GM23338 (cell line): ENCODE measurements at regions not wholly inside any gene's neighbourhood (a gene's known extent, or its start where the extent isn't known, plus 50 kb on each side); places are given as distances from the start of the nearest gene placed in this dataset.

Experiments used
- CREB1 ChIP-seq: fragments of 250-450 bp; sonication (Bioruptor Pico); IDR thresholded peaks from 2 replicates; pipeline ENCODE4 v1.5.0; 2020; ENCODE audit warnings: low read depth, mild to moderate bottlenecking, moderate library complexity
- EZH2 ChIP-seq: fragments of 200-600 bp; sonication (generic); IDR thresholded peaks from one replicate; pipeline ENCODE4 v1.8.0; 2017; ENCODE audit warnings: antibody characterized with exemption, mild to moderate bottlenecking, low read depth; ENCODE audit not compliant: unreplicated experiment
- EZH2phosphoT487 ChIP-seq: fragments of 200-600 bp; sonication (generic); IDR thresholded peaks from one replicate; pipeline ENCODE4 v1.8.1; 2018; ENCODE audit warnings: antibody characterized with exemption; ENCODE audit not compliant: unreplicated experiment
- POLR2AphosphoS5 ChIP-seq: IDR thresholded peaks from 2 replicates; pipeline ENCODE4 v1.6.1; 2016; ENCODE audit warnings: antibody characterized with exemption, low read depth
- ZNF114 ChIP-seq: fragments of 250-450 bp; sonication (Bioruptor Pico); IDR thresholded peaks from 2 replicates; pipeline ENCODE4 v1.5.0; 2020; ENCODE audit warnings: mild to moderate bottlenecking, moderate library complexity
- ZNF331 ChIP-seq: fragments of 250-450 bp; sonication (Bioruptor Pico); IDR thresholded peaks from 2 replicates; pipeline ENCODE4 v1.5.0; 2020; ENCODE audit warnings: low read depth, mild to moderate bottlenecking, moderate library complexity
- TF ChIP-seq, protein P1 (sequence below): fragments of 250-450 bp; sonication (Bioruptor Pico); IDR thresholded peaks from 2 replicates; pipeline ENCODE4 v1.5.0; 2020; ENCODE audit warnings: mild to moderate bottlenecking, moderate library complexity
- TF ChIP-seq, protein P2 (sequence below): IDR thresholded peaks from one replicate; pipeline ENCODE4 v1.6.1; 2018; ENCODE audit warnings: antibody characterized with exemption; ENCODE audit not compliant: unreplicated experiment
- TF ChIP-seq, protein P3 (sequence below): IDR thresholded peaks from 2 replicates; pipeline ENCODE4 v1.6.1; 2016; ENCODE audit warnings: antibody characterized with exemption

DNA sequence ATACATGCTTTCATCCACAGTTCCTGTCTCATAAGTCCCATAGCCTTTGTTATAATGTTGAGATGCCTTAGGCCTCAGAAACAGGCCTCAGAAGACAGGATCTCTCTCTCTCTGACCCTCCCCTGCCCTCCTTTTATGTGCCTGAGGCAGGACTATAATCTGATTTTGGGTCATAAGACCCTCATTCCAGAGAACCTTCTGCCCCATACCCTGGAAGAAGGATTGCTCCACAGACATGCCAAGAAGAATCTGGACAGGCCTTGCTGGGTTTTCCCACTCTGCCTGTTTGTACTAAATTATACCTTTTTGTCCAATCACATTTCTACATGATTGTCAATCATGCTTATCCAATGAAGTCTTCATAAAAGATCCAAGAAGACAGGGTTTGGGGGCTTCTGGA, 57.2 kb upstream of the MME start (continued):
- TF ChIP-seq, protein P1, sequence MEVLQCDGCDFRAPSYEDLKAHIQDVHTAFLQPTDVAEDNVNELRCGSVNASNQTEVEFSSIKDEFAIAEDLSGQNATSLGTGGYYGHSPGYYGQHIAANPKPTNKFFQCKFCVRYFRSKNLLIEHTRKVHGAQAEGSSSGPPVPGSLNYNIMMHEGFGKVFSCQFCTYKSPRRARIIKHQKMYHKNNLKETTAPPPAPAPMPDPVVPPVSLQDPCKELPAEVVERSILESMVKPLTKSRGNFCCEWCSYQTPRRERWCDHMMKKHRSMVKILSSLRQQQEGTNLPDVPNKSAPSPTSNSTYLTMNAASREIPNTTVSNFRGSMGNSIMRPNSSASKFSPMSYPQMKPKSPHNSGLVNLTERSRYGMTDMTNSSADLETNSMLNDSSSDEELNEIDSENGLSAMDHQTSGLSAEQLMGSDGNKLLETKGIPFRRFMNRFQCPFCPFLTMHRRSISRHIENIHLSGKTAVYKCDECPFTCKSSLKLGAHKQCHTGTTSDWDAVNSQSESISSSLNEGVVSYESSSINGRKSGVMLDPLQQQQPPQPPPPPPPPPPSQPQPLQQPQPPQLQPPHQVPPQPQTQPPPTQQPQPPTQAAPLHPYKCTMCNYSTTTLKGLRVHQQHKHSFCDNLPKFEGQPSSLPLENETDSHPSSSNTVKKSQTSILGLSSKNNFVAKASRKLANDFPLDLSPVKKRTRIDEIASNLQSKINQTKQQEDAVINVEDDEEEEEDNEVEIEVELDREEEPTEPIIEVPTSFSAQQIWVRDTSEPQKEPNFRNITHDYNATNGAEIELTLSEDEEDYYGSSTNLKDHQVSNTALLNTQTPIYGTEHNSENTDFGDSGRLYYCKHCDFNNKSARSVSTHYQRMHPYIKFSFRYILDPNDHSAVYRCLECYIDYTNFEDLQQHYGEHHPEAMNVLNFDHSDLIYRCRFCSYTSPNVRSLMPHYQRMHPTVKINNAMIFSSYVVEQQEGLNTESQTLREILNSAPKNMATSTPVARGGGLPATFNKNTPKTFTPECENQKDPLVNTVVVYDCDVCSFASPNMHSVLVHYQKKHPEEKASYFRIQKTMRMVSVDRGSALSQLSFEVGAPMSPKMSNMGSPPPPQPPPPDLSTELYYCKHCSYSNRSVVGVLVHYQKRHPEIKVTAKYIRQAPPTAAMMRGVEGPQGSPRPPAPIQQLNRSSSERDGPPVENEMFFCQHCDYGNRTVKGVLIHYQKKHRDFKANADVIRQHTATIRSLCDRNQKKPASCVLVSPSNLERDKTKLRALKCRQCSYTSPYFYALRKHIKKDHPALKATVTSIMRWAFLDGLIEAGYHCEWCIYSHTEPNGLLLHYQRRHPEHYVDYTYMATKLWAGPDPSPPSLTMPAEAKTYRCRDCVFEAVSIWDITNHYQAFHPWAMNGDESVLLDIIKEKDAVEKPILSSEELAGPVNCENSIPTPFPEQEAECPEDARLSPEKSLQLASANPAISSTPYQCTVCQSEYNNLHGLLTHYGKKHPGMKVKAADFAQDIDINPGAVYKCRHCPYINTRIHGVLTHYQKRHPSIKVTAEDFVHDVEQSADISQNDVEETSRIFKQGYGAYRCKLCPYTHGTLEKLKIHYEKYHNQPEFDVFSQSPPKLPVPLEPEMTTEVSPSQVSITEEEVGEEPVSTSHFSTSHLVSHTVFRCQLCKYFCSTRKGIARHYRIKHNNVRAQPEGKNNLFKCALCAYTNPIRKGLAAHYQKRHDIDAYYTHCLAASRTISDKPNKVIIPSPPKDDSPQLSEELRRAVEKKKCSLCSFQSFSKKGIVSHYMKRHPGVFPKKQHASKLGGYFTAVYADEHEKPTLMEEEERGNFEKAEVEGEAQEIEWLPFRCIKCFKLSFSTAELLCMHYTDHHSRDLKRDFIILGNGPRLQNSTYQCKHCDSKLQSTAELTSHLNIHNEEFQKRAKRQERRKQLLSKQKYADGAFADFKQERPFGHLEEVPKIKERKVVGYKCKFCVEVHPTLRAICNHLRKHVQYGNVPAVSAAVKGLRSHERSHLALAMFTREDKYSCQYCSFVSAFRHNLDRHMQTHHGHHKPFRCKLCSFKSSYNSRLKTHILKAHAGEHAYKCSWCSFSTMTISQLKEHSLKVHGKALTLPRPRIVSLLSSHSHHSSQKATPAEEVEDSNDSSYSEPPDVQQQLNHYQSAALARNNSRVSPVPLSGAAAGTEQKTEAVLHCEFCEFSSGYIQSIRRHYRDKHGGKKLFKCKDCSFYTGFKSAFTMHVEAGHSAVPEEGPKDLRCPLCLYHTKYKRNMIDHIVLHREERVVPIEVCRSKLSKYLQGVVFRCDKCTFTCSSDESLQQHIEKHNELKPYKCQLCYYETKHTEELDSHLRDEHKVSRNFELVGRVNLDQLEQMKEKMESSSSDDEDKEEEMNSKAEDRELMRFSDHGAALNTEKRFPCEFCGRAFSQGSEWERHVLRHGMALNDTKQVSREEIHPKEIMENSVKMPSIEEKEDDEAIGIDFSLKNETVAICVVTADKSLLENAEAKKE (CRISPR knock-in tag): no peak
- TF ChIP-seq ZNF331: no peak
- no peak for TF ChIP-seq POLR2AphosphoS5
- TF ChIP-seq, protein P2, sequence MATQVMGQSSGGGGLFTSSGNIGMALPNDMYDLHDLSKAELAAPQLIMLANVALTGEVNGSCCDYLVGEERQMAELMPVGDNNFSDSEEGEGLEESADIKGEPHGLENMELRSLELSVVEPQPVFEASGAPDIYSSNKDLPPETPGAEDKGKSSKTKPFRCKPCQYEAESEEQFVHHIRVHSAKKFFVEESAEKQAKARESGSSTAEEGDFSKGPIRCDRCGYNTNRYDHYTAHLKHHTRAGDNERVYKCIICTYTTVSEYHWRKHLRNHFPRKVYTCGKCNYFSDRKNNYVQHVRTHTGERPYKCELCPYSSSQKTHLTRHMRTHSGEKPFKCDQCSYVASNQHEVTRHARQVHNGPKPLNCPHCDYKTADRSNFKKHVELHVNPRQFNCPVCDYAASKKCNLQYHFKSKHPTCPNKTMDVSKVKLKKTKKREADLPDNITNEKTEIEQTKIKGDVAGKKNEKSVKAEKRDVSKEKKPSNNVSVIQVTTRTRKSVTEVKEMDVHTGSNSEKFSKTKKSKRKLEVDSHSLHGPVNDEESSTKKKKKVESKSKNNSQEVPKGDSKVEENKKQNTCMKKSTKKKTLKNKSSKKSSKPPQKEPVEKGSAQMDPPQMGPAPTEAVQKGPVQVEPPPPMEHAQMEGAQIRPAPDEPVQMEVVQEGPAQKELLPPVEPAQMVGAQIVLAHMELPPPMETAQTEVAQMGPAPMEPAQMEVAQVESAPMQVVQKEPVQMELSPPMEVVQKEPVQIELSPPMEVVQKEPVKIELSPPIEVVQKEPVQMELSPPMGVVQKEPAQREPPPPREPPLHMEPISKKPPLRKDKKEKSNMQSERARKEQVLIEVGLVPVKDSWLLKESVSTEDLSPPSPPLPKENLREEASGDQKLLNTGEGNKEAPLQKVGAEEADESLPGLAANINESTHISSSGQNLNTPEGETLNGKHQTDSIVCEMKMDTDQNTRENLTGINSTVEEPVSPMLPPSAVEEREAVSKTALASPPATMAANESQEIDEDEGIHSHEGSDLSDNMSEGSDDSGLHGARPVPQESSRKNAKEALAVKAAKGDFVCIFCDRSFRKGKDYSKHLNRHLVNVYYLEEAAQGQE: no peak
- TF ChIP-seq, protein P3, sequence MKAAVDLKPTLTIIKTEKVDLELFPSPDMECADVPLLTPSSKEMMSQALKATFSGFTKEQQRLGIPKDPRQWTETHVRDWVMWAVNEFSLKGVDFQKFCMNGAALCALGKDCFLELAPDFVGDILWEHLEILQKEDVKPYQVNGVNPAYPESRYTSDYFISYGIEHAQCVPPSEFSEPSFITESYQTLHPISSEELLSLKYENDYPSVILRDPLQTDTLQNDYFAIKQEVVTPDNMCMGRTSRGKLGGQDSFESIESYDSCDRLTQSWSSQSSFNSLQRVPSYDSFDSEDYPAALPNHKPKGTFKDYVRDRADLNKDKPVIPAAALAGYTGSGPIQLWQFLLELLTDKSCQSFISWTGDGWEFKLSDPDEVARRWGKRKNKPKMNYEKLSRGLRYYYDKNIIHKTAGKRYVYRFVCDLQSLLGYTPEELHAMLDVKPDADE: no peak
- TF ChIP-seq CREB1 (CRISPR knock-in tag): no peak
- TF ChIP-seq EZH2phosphoT487: no peak
- TF ChIP-seq ZNF114 (CRISPR knock-in tag): no peak
- TF ChIP-seq EZH2: no peak
